Kidney (tissue), 13 donors: ENCODE measurements at regions not wholly inside any gene's neighbourhood (a gene's known extent, or its start where the extent isn't known, plus 50 kb on each side); places are given as distances from the start of the nearest gene placed in this dataset.
A peak's percentile ranks its signal among the peaks of the same experiment; 100 is the strongest.

Experiments used
- DNase-seq, 5 donors: peaks; one replicate each; pipeline ENCODE4 v3.0.0-alpha.2; 2013 to 2020
- FAIRE-seq: peaks from 2 replicates; lab custom pipeline; 2012; peaks lifted over from hg19 to GRCh38; lab: Jason Lieb, UNC
- H3K27ac ChIP-seq, 2 donors: one replicate each; pipeline ENCODE4 v1.7.0; 2013; ENCODE audit warnings: low read depth in 2 of 2, low read length in 2 of 2, inconsistent platforms in 1 of 2
- H3K27me3 ChIP-seq: one replicate; pipeline ENCODE4 v1.7.1; 2013; ENCODE audit warnings: low read length, inconsistent platforms; ENCODE audit not compliant: control insufficient read depth, insufficient read depth
- H3K36me3 ChIP-seq, 3 donors: one replicate each; pipeline versions ENCODE4 v1.7.0 to v1.7.1; 2013; ENCODE audit warnings: low read length in 3 of 3, control low read depth in 1 of 3, inconsistent platforms in 1 of 3; ENCODE audit not compliant: insufficient read depth in 3 of 3, control insufficient read depth in 2 of 3
- H3K4me1 ChIP-seq, 3 donors: one replicate each; pipeline versions ENCODE4 v1.7.0 to v1.7.1; 2013; ENCODE audit warnings: low read length in 3 of 3, inconsistent platforms in 1 of 3, low read depth in 1 of 3; ENCODE audit not compliant: control insufficient read depth in 2 of 3, insufficient read depth in 2 of 3
- H3K4me3 ChIP-seq, 3 donors: one replicate each; pipeline versions ENCODE4 v1.7.0 to v1.8.1; 2013; ENCODE audit warnings: low read length in 3 of 3, control low read depth in 1 of 3, inconsistent platforms in 1 of 3
- H3K9ac ChIP-seq, 3 donors: one replicate each; pipeline versions ENCODE4 v1.7.0 to v1.7.1; 2013; ENCODE audit warnings: low read length in 3 of 3, control low read depth in 1 of 3, inconsistent platforms in 1 of 3
- H3K9me3 ChIP-seq, 3 donors: one replicate each; pipeline versions ENCODE4 v1.7.0 to v1.7.1; 2013; ENCODE audit warnings: low read length in 3 of 3, control low read depth in 1 of 3, inconsistent platforms in 1 of 3; ENCODE audit not compliant: control insufficient read depth in 2 of 3, insufficient read depth in 1 of 3
- CTCF ChIP-seq: IDR thresholded peaks from 3 replicates; pipeline ENCODE4 v1.5.1; 2012; ENCODE audit warnings: mild to moderate bottlenecking, moderate library complexity, borderline replicate concordance; ENCODE audit not compliant: insufficient read depth; ENCODE audit errors: extremely low read depth
- intact Hi-C: fragments of 100-400 bp; cut with DNase I; formaldehyde crosslinking; loops from one replicate; pipeline ENCODE4 v1.11.1; 2022
- donor health status: control.
- donor health status: control.
- donor health status: control.
- donor health status: control.
- donor health status: control.
- donor health status: DM: yes; HTN: yes; CAD: no.
- donor health status: Normal renal cell carcinoma (clear cell type).

DNA sequence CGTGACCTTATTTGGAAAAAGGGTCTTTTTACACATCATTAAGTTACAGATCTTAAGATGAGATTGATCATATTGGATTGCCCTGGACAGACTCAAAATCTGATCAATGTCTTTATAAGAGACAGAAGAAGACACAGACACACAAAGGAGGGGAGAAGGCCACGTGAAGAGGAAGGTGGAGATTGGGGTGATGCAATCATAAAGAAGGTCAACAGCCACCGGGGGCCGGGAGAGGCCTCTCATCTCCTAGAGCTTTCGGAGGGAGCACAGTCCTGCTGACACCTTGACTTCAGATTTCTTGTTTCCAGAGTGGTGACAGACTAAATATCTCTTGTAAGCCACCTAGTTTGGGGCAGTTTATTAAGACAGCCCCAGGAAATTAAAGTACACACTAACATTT, 204.6 kb upstream of the CSF3R start:
- Histone ChIP-seq H3K36me3 (no peaks in the 10 kb centered on the region), H3K4me3 (no peak overlapping the region), H3K9me3 (no peaks in the 10 kb centered on the region), H3K27me3 (no peaks in the 10 kb centered on the region), H3K9ac (no peak overlapping the region), H3K4me1 (no peaks in the 10 kb centered on the region), H3K27ac (no peak overlapping the region)
- TF ChIP-seq CTCF = no peak
- intact Hi-C loops = no loop called here
- FAIRE-seq = no peak
- no peak for DNase-seq

DNA sequence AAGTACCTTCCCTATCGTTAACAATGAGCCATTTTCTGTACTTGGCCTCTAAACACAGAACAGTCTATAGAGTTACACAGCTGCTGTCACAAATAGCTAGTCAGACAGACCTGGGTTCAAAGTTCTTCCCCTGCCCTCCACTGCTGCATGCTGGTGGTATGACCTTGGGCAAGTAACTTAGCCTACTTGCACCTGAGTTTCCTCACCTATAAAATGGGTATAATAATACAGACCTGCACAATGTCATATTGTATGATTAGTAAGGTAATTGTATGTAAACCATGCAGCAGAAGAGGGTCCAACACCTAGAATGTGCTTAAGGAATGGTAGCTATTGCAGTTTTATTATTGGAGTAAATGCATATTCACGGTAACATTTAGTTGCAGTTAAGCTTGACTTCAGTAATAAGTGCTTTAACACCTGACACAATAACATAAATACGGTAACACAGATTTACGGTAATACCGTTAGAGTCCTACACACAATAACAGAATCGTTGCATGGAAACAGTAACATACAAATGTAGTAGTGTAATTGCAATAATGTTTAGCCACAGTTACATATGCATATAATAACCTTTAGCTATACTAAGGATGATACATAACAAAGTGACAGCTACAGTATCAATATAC, 193.3 kb upstream of the CSF3R start:
- H3K9me3 ChIP-seq = no peaks in the 10 kb centered on the region
- FAIRE-seq = no peak
- TF ChIP-seq CTCF = no peak

GRCh38 chr1:36675106-36675505, 192.4 kb upstream of the CSF3R start:
- Histone ChIP-seq H3K4me3 (no peak overlapping the region), H3K4me1 (no peaks in the 10 kb centered on the region), H3K27me3 (no peaks in the 10 kb centered on the region), H3K36me3 (no peaks in the 10 kb centered on the region), H3K9me3 (no peaks in the 10 kb centered on the region), H3K27ac (no peak overlapping the region), H3K9ac (no peak overlapping the region)
- DNase-seq = no peak
- FAIRE-seq = no peak
- intact Hi-C loops = no loop called here
- TF ChIP-seq CTCF = no peak

More for the DNA sequence above, 193.3 kb upstream of the CSF3R start:
- Histone ChIP-seq H3K36me3 (no peaks in the 10 kb centered on the region), H3K4me1 (no peaks in the 10 kb centered on the region), H3K9ac (no peak overlapping the region), H3K27ac (no peak overlapping the region), H3K27me3 (no peaks in the 10 kb centered on the region), H3K4me3 (no peak overlapping the region)
- DNase-seq = no peak
- intact Hi-C loops = no loop called here

DNA sequence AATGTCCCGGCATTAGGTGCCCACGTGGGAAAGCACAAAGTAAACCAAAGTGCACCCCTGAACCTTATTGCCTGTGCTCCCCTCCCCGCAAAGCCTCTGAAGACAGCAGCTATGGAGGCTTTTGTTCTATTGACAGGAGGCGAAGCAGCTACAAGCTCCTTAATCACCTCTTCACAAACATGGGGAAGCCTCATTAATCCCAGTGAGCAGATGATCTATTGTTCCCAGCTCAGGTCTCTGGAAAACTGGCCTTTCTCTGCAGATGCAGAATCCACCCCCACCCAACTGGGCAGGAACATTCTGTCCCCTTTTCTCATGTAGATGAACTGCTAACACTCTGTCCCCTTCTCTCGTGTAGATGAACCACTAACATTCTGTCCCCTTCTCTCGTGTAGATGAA, 190.5 kb upstream of the CSF3R start:
- TF ChIP-seq CTCF = no peak
- Histone ChIP-seq H3K9me3 (no peaks in the 10 kb centered on the region), H3K27me3 (no peaks in the 10 kb centered on the region), H3K9ac (no peak overlapping the region), H3K4me3 (no peak overlapping the region), H3K27ac (no peak overlapping the region), H3K4me1 (no peaks in the 10 kb centered on the region), H3K36me3 (no peaks in the 10 kb centered on the region)
- intact Hi-C loops = no loop called here
- FAIRE-seq (no peak), DNase-seq (peak in 3 of 5 donors; percentile 38 to 72 (median 68))
